PC-3 (cell line): ENCODE measurements at regions not wholly inside any gene's neighbourhood (a gene's known extent, or its start where the extent isn't known, plus 50 kb on each side); places are given as distances from the start of the nearest gene placed in this dataset.

ENCODE experiments used
- ATAC-seq: fragments of 200-7000 bp; cut with Tn5 transposase; 2 replicates; pipeline ENCODE4 v1.9.1; 2020; ENCODE audit warnings: mild to moderate bottlenecking, moderate library complexity
- BruUV-seq: library from RNA; stranded (reverse); fragments of 400-500 nt; replicated peaks from 2 replicates; lab custom pipeline; 2021; lab: Mats Ljungman, UMichigan
- CTCF ChIA-PET: fragments of 300-600 bp; sonication (Branson Sonifier 250); formaldehyde crosslinking; loops from one replicate; lab custom pipeline; 2022; ENCODE audit warnings: antibody characterized with exemption; lab: Charles Lee
- POLR2A ChIA-PET: fragments of 300-600 bp; sonication (Branson Sonifier 250); formaldehyde crosslinking; loops from one replicate; lab custom pipeline; 2022; ENCODE audit warnings: antibody characterized with exemption; ENCODE audit not compliant: unreplicated experiment; lab: Charles Lee
- DNase-seq: peaks from one replicate; pipeline ENCODE4 v3.0.0-alpha.2; 2015
- H2AFZ ChIP-seq: fragments of 300-600 bp; sonication (generic); 2 replicates; pipeline ENCODE4 v1.6.0; 2016; ENCODE audit warnings: antibody characterized with exemption, low read length
- H3F3A ChIP-seq: fragments of 300-600 bp; sonication (generic); one replicate; pipeline ENCODE4 v1.6.0; 2017; ENCODE audit warnings: antibody characterized with exemption, low read length, control low read depth, mild to moderate bottlenecking; ENCODE audit not compliant: unreplicated experiment
- H3K27ac ChIP-seq: fragments of 300-600 bp; sonication (generic); 2 replicates; pipeline ENCODE4 v1.5.1; 2016; ENCODE audit warnings: mild to moderate bottlenecking, low read length
- H3K27me3 ChIP-seq: fragments of 300-600 bp; sonication (generic); 2 replicates; pipeline ENCODE4 v1.6.1; 2016; ENCODE audit warnings: low read length, mixed read lengths
- H3K36me3 ChIP-seq: fragments of 300-600 bp; sonication (generic); 2 replicates; pipeline ENCODE4 v1.6.1; 2016; ENCODE audit warnings: low read depth, mixed run types, low read length, mixed read lengths
- H3K4me1 ChIP-seq: fragments of 300-600 bp; sonication (generic); 2 replicates; pipeline ENCODE4 v1.5.1; 2016; ENCODE audit warnings: low read length; ENCODE audit not compliant: insufficient read depth
- H3K4me2 ChIP-seq: fragments of 300-600 bp; sonication (generic); 2 replicates; pipeline ENCODE4 v1.6.0; 2016; ENCODE audit warnings: low read length
- H3K4me3 ChIP-seq: fragments of 300-600 bp; sonication (generic); 2 replicates; pipeline ENCODE4 v1.5.1; 2016; ENCODE audit warnings: mild to moderate bottlenecking, low read length, mixed read lengths
- H3K79me2 ChIP-seq: fragments of 300-600 bp; sonication (generic); 2 replicates; pipeline ENCODE4 v1.6.1; 2017; ENCODE audit warnings: low read length, mixed read lengths
- H3K9ac ChIP-seq: fragments of 300-600 bp; sonication (generic); 2 replicates; pipeline ENCODE4 v1.6.0; 2016; ENCODE audit warnings: mild to moderate bottlenecking, low read length
- H3K9me2 ChIP-seq: fragments of 300-600 bp; sonication (generic); replicated peaks from 2 replicates; pipeline ENCODE4 v1.6.1; 2016; ENCODE audit warnings: mixed run types, low read length, mixed read lengths
- H3K9me3 ChIP-seq: fragments of 300-600 bp; sonication (generic); 2 replicates; pipeline ENCODE4 v1.6.1; 2016; ENCODE audit warnings: low read length, mixed read lengths
- H4K20me1 ChIP-seq: fragments of 300-600 bp; sonication (generic); 2 replicates; pipeline ENCODE4 v1.6.1; 2016; ENCODE audit warnings: low read length, mixed read lengths
- CTCF ChIP-seq: fragments of 300-600 bp; sonication (generic); conservative IDR thresholded peaks from 2 replicates; pipeline ENCODE4 v1.5.1; 2017; ENCODE audit warnings: antibody characterized with exemption, low read depth, mild to moderate bottlenecking, low read length
- EZH2 ChIP-seq: fragments of 300-600 bp; sonication (generic); IDR thresholded peaks from one replicate; pipeline ENCODE4 v1.6.1; 2017; ENCODE audit warnings: antibody characterized with exemption, mild to moderate bottlenecking, low read length; ENCODE audit not compliant: unreplicated experiment
- EZH2phosphoT487 ChIP-seq: fragments of 300-600 bp; sonication (generic); IDR thresholded peaks from 2 replicates; pipeline ENCODE4 v1.6.1; 2018; ENCODE audit warnings: mild to moderate bottlenecking, antibody characterized with exemption, low read length, borderline replicate concordance
- intact Hi-C: fragments of 100-400 bp; cut with micrococcal nuclease; formaldehyde crosslinking; loops from 2 replicates; pipeline ENCODE4 v1.9.0; 2023

- Histone ChIP-seq H3K79me2 (no peaks in the 10 kb centered on the region), H3K4me2 (no peak overlapping the region), H3F3A (no peaks in the 10 kb centered on the region), H4K20me1 (no peaks in the 10 kb centered on the region), H3K27ac (no peak overlapping the region), H3K4me3 (no peak overlapping the region), H3K27me3 (peaks cover 50% of the 10 kb centered on the region), H3K4me1 (no peaks in the 10 kb centered on the region), H3K9me2 (no peaks in the 10 kb centered on the region), H2AFZ (no peak overlapping the region), H3K9ac (no peak overlapping the region), H3K36me3 (no peaks in the 10 kb centered on the region), H3K9me3 (0 out of 2 replicates have a peak, but pooled peaks cover 5% of the 10 kb centered on the region)
- ChIA-PET CTCF (no interaction called here), POLR2A (no interaction called here)
- no TSS peak for BruUV-seq
- intact Hi-C loops = no loop called here
- DNase-seq (no peak), ATAC-seq (no peak)
- TF ChIP-seq EZH2phosphoT487 = no peak
- TF ChIP-seq CTCF = no peak
Measured at GRCh38 chr14:104333646-104334423, 195.4 kb downstream of the KIF26A start.

- H3K4me1 ChIP-seq = no peaks in the 10 kb centered on the region
- no TSS peak for BruUV-seq
- no peak overlapping the region for H2AFZ ChIP-seq
- CTCF ChIA-PET = no interaction called here
- H3K27me3 ChIP-seq = peaks cover 50% of the 10 kb centered on the region
- no peaks in the 10 kb centered on the region for H3K9me2 ChIP-seq
- no peak overlapping the region for H3K27ac ChIP-seq
- H3K79me2 ChIP-seq = no peaks in the 10 kb centered on the region
- no peaks in the 10 kb centered on the region for H3K36me3 ChIP-seq
- no peak overlapping the region for H3K4me2 ChIP-seq
- 0 out of 2 replicates have a peak, but pooled peaks cover 5% of the 10 kb centered on the region for H3K9me3 ChIP-seq
- no peaks in the 10 kb centered on the region for H3F3A ChIP-seq
- POLR2A ChIA-PET = no interaction called here
- no peak for TF ChIP-seq CTCF
- TF ChIP-seq EZH2phosphoT487 = no peak
- no peak for TF ChIP-seq EZH2
- H3K4me3 ChIP-seq = no peak overlapping the region
- H3K9ac ChIP-seq = no peak overlapping the region
- intact Hi-C loops = no loop called here
- no peak for DNase-seq
- no peak for ATAC-seq
- H4K20me1 ChIP-seq = no peaks in the 10 kb centered on the region
Measured at GRCh38 chr14:104334424-104335161, 196.2 kb downstream of the KIF26A start.

- H3K79me2 ChIP-seq = no peaks in the 10 kb centered on the region
- intact Hi-C loops = no loop called here
- no peaks in the 10 kb centered on the region for H3F3A ChIP-seq
- no peaks in the 10 kb centered on the region for H3K9me2 ChIP-seq
- no peaks in the 10 kb centered on the region for H3K36me3 ChIP-seq
- no peak overlapping the region for H3K4me2 ChIP-seq
- H3K4me1 ChIP-seq = no peaks in the 10 kb centered on the region
- no peak overlapping the region for H3K27ac ChIP-seq
- no peak for TF ChIP-seq EZH2
- no peak for TF ChIP-seq EZH2phosphoT487
- TF ChIP-seq CTCF = no peak
- 0 out of 2 replicates have a peak, but pooled peaks cover under 1% of the 10 kb centered on the region for H3K9me3 ChIP-seq
- H3K4me3 ChIP-seq = no peak overlapping the region
- H2AFZ ChIP-seq = no peak overlapping the region
- DNase-seq (no peak), ATAC-seq (no peak)
- H3K9ac ChIP-seq = no peak overlapping the region
- BruUV-seq = no TSS peak
- no peaks in the 10 kb centered on the region for H4K20me1 ChIP-seq
- ChIA-PET POLR2A (no interaction called here), CTCF (no interaction called here)
- H3K27me3 ChIP-seq = peaks cover 48% of the 10 kb centered on the region
Measured at GRCh38 chr14:104335176-104335575, 196.8 kb downstream of the KIF26A start.
